ENCODE measurements at regions not wholly inside any gene's neighbourhood (a gene's known extent, or its start where the extent isn't known, plus 50 kb on each side); places are given as distances from the start of the nearest gene placed in this dataset.

DNA sequence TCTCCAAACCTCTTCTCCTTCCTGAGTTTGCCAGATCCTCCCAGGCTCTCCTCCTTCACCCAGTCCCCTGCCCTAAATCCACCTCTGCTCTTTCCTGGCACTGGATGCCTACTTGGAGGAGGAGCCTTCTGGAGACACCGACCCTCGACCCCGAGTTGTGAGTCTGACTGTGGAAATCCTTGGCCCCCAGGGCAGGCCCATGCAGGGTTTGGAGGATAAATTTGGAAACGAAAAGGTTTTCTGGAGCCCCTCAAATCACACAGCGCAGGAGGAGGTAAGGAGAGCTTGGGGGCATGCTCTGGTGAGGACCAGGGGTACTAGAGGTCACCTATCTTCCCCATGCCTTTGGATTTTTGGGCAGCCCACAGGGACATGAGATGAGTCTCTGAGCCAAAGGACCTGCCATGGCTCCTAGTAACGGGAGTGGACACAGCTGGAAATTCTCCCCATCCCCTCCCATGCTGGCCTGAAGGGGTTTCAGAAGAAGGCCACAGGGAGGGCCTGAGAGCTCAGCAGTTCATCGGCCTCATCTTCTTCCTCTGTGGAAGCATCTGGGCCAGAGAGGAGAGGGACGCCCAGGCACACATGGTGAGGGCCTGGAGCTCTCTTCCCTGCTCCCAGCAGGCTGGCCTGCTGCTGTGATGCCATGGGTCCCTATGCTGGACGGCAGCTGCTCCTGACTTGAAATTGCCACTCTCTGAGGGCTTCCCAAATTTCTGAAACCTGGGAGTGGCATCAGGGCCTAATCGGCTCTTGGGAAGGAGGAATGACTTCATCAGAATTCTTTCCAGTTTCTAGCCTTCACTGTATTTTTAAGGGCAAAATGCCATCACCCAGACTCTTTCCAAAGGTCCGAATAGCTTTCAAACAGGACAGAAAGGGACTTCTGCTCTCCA lies 68.6 kb upstream of the ITGA11 start:
- DNase-seq: no peak
- H3K4me1 Mint-ChIP-seq (ENCODE audit: low read depth, unreplicated experiment): no peaks in the 10 kb centered on the region
- Histone ChIP-seq H3K27me3 (replicated peaks; ENCODE audit: control insufficient read depth, insufficient read depth, low read length) (no peaks in the 10 kb centered on the region), H3K36me3 (ENCODE audit: control insufficient read depth, insufficient read depth, low read length) (no peaks in the 10 kb centered on the region), H3K4me3 (ENCODE audit: low read depth, low read length) (no peak overlapping the region), H3K9me3 (no peaks in the 10 kb centered on the region), H3K4me1 (no peaks in the 10 kb centered on the region)
- CTCF ChIA-PET: no interaction called here
- no peaks in the 10 kb centered on the region for H3K9me3 Mint-ChIP-seq (ENCODE audit: unreplicated experiment)
- H3K4me3 Mint-ChIP-seq (ENCODE audit: unreplicated experiment): no peak overlapping the region
- POLR2A ChIA-PET: no interaction called here
- intact Hi-C loops (cut with micrococcal nuclease; ENCODE audit: unreplicated experiment): no loop called here
- TF ChIP-seq, protein P1, sequence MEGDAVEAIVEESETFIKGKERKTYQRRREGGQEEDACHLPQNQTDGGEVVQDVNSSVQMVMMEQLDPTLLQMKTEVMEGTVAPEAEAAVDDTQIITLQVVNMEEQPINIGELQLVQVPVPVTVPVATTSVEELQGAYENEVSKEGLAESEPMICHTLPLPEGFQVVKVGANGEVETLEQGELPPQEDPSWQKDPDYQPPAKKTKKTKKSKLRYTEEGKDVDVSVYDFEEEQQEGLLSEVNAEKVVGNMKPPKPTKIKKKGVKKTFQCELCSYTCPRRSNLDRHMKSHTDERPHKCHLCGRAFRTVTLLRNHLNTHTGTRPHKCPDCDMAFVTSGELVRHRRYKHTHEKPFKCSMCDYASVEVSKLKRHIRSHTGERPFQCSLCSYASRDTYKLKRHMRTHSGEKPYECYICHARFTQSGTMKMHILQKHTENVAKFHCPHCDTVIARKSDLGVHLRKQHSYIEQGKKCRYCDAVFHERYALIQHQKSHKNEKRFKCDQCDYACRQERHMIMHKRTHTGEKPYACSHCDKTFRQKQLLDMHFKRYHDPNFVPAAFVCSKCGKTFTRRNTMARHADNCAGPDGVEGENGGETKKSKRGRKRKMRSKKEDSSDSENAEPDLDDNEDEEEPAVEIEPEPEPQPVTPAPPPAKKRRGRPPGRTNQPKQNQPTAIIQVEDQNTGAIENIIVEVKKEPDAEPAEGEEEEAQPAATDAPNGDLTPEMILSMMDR (IDR thresholded peaks at IDR 0.05; ENCODE audit: insufficient read depth in 1 of 2, low read depth in 1 of 2, low read length in 1 of 2, severe bottlenecking in 1 of 2, unreplicated experiment in 1 of 2): no peak
- BruUV-seq (replicated peaks): no TSS peak
- H3K27me3 Mint-ChIP-seq (ENCODE audit: insufficient read depth, unreplicated experiment): peaks cover 3% of the 10 kb centered on the region
- H3K27ac Mint-ChIP-seq (ENCODE audit: unreplicated experiment): no peak overlapping the region
- no peaks in the 10 kb centered on the region for H3K36me3 Mint-ChIP-seq (ENCODE audit: insufficient read depth, unreplicated experiment)

DNA sequence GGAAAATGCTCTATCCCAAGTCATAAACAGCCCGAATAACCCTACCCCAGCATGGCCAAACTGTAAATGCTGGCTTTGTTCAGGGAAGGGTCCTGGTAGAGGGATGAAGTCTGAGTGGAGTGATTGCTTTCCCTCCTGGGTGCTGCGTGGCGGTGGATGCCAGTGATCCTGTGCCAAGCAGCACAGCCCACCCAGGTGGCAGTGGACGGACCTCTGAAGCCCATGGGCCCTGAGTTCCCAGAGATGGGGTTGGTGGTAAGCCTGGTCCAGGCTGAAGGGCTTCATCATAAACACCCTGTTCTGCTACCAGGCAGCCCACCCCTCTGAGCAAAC lies 69.3 kb upstream of the ITGA11 start:
- Mint-ChIP-seq H3K36me3 (ENCODE audit: insufficient read depth, unreplicated experiment) (no peaks in the 10 kb centered on the region), H3K4me1 (ENCODE audit: low read depth, unreplicated experiment) (no peaks in the 10 kb centered on the region), H3K27ac (ENCODE audit: unreplicated experiment) (no peak overlapping the region), H3K4me3 (ENCODE audit: unreplicated experiment) (no peak overlapping the region), H3K27me3 (ENCODE audit: insufficient read depth, unreplicated experiment) (peaks cover under 1% of the 10 kb centered on the region), H3K9me3 (ENCODE audit: unreplicated experiment) (no peaks in the 10 kb centered on the region)
- ChIA-PET CTCF (no interaction called here), POLR2A (no interaction called here)
- no peaks in the 10 kb centered on the region for H3K9me3 ChIP-seq
- intact Hi-C loops (cut with micrococcal nuclease; ENCODE audit: unreplicated experiment): no loop called here
- H3K4me1 ChIP-seq: no peaks in the 10 kb centered on the region
- TF ChIP-seq, protein P1 (IDR thresholded peaks at IDR 0.05; ENCODE audit: insufficient read depth in 1 of 2, low read depth in 1 of 2, low read length in 1 of 2, severe bottlenecking in 1 of 2, unreplicated experiment in 1 of 2): no peak
- no peak for DNase-seq
- no peaks in the 10 kb centered on the region for H3K27me3 ChIP-seq (replicated peaks; ENCODE audit: control insufficient read depth, insufficient read depth, low read length)
- BruUV-seq (replicated peaks): no TSS peak
- H3K36me3 ChIP-seq (ENCODE audit: control insufficient read depth, insufficient read depth, low read length): no peaks in the 10 kb centered on the region
- no peak overlapping the region for H3K4me3 ChIP-seq (ENCODE audit: low read depth, low read length)

DNA sequence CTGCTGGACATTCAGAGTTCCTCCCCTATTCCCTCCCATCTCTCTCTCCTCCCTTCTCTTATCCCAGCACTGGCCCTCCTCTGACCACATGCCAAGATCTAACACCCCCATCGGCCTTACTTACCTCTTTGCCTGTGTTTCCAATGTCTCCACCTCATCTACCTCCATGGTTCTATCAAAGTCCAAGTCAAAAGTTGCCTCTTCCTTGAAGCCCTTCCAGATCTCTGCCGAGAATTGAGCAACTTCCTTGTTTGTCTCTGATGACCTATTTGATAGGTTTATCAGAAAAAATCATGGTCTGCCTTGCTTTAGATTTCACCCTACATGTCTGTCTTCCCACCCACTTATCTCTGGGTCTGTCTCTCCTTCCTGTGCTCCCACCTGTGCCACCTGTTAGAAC lies 69.7 kb upstream of the ITGA11 start:
- H3K4me3 ChIP-seq (ENCODE audit: low read depth, low read length): no peak overlapping the region
- Mint-ChIP-seq H3K9me3 (ENCODE audit: unreplicated experiment) (no peaks in the 10 kb centered on the region), H3K4me3 (ENCODE audit: unreplicated experiment) (no peak overlapping the region), H3K27ac (ENCODE audit: unreplicated experiment) (no peak overlapping the region), H3K36me3 (ENCODE audit: insufficient read depth, unreplicated experiment) (no peaks in the 10 kb centered on the region), H3K4me1 (ENCODE audit: low read depth, unreplicated experiment) (no peaks in the 10 kb centered on the region), H3K27me3 (ENCODE audit: insufficient read depth, unreplicated experiment) (no peaks in the 10 kb centered on the region)
- no peaks in the 10 kb centered on the region for H3K4me1 ChIP-seq
- no peaks in the 10 kb centered on the region for H3K27me3 ChIP-seq (replicated peaks; ENCODE audit: control insufficient read depth, insufficient read depth, low read length)
- no peaks in the 10 kb centered on the region for H3K36me3 ChIP-seq (ENCODE audit: control insufficient read depth, insufficient read depth, low read length)
- no TSS peak for BruUV-seq (replicated peaks)
- POLR2A ChIA-PET: no interaction called here
- TF ChIP-seq, protein P1 (IDR thresholded peaks at IDR 0.05; ENCODE audit: insufficient read depth in 1 of 2, low read depth in 1 of 2, low read length in 1 of 2, severe bottlenecking in 1 of 2, unreplicated experiment in 1 of 2): no peak
- no peaks in the 10 kb centered on the region for H3K9me3 ChIP-seq
- no peak for DNase-seq
- CTCF ChIA-PET: no interaction called here
- intact Hi-C loops (cut with micrococcal nuclease; ENCODE audit: unreplicated experiment): no loop called here
